ENCODE measurements at regions not wholly inside any gene's neighbourhood (a gene's known extent, or its start where the extent isn't known, plus 50 kb on each side); places are given as distances from the start of the nearest gene placed in this dataset.
"Not testable (repeated sequence)": the region's sequence is repeated elsewhere in the genome, so short reads cannot be mapped to it uniquely, and the experiment has no call there.

- DNase-seq: no peak
Observed at GRCh38 chr11:23155503-23155902, 295.2 kb upstream of the CCDC179 start.

GRCh38 chr11:23164022-23164421 is 303.7 kb upstream of the CCDC179 start:
- DNase-seq: no peak

DNA sequence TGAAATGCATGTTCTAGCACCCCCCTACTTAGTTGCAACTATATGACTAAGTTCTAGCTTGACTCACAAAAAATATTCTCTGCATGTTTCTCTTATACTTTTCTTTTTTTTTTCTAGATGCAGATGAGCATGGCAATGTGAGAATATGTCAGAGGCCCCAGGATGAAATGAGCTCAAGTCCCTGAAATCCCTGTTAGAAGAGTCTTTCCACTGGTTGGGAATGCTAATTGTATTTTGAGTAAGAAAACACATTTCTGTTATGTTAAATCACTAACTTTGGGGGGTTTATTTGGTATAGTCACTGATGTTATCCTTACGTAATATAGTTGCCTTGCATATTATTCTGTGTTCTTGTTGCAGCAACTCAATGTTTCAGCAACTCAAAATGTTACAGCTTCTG is 306.1 kb upstream of the CCDC179 start:
- DNase-seq: no peak

- DNase-seq: no peak
Observed at GRCh38 chr11:23179609-23180008, 319.3 kb upstream of the CCDC179 start.

DNA sequence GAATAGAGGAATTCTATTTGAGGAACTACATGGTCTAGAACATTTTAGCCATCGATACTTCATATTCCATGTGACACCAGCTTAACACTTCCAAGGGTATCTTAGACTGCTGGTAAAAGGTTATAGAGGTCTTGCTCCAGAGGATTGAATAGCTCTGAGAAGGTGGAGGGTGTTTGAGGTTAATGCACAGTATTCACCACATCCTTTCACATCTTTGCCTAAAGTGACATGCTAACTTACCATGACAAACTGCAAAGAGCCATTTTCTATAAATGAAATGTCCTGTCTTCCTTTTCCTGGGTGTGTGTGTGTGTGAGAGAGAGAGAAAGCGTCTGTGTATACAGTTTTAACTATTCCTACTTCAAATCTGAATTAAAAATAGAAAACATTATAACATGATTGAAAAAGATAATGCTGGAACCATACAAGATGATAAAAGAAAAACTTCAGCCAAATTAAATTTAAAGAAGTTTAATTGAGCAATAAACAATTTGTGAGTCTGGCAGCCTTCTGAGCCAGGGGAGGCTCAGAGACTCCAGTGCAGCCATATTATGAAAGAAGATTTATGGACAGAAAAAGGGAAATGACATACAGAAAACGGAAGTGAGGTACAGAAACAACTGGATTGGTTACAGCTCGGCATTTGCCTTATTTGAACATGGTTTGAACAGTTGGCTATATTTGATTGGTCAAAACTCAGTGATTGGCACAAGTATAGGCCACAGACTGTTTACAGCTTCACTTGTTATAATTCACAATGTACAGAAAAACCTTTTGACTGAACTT is 320.9 kb upstream of the CCDC179 start:
- DNase-seq: no peak

DNA sequence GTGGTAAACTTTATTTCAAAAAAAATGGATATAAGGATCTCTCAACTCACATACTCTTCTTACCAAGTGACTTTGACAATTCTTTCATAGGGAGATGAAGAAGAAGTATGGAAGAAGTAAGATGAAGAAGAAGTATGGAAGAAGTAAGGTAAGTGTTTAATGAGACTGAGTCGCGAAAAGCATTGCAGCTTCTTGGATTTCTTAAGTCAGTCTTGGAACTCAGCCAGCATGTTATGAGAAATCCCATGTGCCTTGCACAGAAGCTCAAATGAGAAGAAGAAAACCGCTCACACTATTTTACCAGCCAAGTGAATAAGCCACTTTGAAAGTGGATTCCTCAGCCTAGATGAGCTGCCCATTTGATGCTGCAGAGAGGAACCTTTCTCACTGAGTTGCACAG is 332.0 kb upstream of the CCDC179 start:
- no peak for DNase-seq

GRCh38 chr11:23201936-23202522 is 341.8 kb upstream of the CCDC179 start:
- DNase-seq: no peak

GRCh38 chr11:23202611-23203010 is 342.3 kb upstream of the CCDC179 start:
- no peak for DNase-seq

- no peak for DNase-seq
Observed at GRCh38 chr11:23205156-23205871, 345.0 kb upstream of the CCDC179 start.

- DNase-seq: no peak
Observed at GRCh38 chr11:23206741-23207336, 346.6 kb upstream of the CCDC179 start.

DNA sequence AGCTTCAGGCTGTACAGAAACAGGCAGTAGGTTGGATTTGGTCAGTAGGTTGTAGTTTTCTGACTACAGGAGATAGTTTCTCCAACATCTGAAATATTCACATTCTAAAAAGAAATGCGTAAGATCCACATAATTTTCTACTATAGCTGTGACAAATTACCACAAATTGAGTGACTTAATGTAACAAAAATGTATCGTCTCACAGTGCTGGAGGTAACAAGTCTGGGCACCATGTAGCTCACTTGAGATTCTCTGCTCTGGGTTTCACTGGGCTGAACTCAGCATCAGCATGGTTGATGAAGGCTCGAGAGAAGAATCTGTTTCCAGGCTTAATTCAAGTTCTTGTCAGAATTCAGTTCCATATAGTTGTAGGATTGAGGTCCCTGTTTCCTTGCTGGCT is 350.9 kb upstream of the CCDC179 start:
- no peak for DNase-seq

DNA sequence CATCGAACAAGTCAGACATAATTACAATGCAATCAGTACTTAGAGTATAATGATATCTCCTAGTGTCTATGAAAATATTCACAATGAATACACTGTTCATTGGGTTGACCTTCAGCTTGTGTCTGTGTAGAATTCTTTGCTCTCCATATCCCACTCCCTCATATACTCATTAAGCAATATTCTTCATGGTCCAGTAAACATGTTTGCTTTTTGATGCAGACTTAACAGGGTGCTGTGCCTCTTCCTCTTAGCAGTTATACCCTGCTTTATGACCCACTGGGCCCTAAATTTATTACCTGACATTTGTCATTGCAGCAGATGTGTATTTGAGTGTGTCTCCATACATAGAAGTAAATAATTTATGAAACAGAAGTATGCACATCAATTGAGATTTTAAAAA is 352.5 kb upstream of the CCDC179 start:
- no peak for DNase-seq

DNA sequence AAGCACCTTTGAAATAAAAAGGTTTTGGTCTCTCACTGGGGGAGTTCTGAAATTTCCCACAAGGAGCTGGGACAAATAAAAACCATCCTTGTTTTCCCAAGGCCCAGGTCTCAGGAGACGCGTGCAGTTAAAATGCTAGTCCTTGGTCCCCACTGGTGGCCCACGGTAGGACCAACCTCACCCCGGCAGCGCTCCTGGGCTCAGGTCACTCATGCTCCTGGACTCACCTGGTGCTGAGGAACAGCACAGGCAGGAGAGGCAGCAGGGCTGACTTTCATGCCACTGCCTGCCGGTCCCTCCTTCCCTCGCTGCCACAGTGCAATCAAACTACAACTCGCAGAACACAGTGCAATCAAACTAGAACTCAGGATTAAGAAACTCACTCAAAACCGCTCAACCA is 356.8 kb upstream of the CCDC179 start:
- DNase-seq: no peak

- not testable (repeated sequence) for DNase-seq
Observed at GRCh38 chr11:23220086-23220485, 359.8 kb upstream of the CCDC179 start.

DNA sequence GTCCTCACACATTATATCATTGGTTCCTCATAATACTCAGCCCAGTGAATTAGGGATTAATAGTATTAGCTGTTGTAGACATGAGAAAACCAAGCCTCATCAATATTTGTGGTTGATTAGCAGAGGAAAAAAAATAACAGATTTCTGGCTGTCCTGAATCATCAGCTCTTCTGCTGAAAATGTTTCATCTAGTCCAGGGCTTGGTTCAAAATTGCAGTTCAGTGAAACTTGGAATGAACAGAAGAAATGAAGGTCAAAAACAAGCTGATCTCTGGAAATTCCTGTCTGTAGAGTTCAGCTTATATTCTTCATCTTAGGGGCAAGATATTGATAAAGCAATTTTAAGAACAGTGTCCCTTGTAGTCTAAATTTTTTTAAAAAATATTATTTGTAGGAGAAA is 361.1 kb upstream of the CCDC179 start:
- DNase-seq: no peak

- no peak for DNase-seq
Observed at GRCh38 chr11:23226331-23227077, 366.2 kb upstream of the CCDC179 start.

DNA sequence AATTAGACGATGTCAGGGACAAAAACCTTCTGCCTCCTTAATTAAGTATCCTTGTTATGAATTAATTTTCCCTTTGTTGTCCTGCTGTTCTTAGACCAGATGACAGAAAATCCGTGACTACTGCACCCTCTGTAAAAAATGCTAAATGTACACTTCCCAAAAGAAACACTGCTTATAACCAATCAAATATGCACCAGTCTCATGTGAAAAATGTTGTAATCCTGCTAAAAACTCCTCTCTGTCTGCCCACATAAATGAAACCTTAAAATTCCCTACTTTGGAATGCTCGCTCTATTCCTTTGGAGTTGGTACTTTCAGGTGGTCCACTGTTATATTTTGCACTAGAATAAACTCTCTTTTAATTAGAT is 366.8 kb upstream of the CCDC179 start:
- no peak for DNase-seq

DNA sequence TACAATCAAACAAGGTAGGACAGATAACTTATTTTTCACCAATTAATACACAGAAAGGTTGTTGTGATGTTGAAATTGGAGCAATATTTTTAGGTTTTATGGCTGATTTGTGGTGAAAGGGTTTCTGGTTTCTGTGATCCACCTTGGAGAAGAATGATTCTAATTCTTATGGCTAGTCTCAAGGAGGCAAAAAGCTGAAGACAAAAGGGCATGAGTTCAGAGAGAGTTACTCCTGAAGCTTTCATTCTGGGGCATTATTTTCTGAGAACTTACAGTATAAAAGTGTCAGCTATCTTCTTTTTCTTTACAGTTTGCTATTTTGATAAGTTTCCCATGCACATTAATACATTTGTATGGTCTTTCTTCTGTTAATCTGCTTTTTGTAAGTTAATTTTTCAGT is 372.4 kb upstream of the CCDC179 start:
- no peak for DNase-seq

DNA sequence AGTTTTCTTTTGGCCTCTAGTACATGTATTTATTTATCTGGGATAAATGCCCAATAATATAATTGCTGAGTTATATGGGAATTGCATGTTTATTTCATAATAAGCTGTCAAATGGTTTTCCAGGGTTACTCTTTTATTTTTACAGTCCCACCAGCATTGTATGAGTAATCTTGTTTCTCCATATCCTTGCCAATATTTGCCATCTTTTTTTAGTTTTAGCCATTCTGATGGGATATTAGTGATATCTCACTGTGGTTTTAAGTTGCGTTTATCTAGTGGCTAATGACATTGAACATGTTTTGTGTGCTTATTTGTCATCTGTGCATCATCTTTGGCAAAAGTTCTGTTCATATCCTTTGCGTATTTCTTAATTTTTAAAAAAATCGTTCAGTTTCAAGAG is 372.8 kb upstream of the CCDC179 start:
- no peak for DNase-seq

- no peak for DNase-seq
Observed at GRCh38 chr11:23236826-23237555, 376.7 kb upstream of the CCDC179 start.

- DNase-seq: no peak
Observed at GRCh38 chr11:23252426-23252825, 392.2 kb upstream of the CCDC179 start.

- no peak for DNase-seq
Observed at GRCh38 chr11:23257088-23257487, 396.8 kb upstream of the CCDC179 start.
